HCT116 (cell line): ENCODE measurements at regions not wholly inside any gene's neighbourhood (a gene's known extent, or its start where the extent isn't known, plus 50 kb on each side); places are given as distances from the start of the nearest gene placed in this dataset.
"Not testable (repeated sequence)": the region's sequence is repeated elsewhere in the genome, so short reads cannot be mapped to it uniquely, and the experiment has no call there.

Experiments used
- ATAC-seq: fragments of 200-7000 bp; cut with Tn5 transposase; 2 replicates; pipeline ENCODE4 v1.9.1; 2020; ENCODE audit warnings: mild to moderate bottlenecking, moderate library complexity
- BruUV-seq: library from RNA; stranded (reverse); fragments of 400-500 nt; replicated peaks from 2 replicates; lab custom pipeline; 2021; lab: Mats Ljungman, UMichigan
- CTCF ChIA-PET: fragments of 300-600 bp; sonication (Branson Sonifier 250); formaldehyde crosslinking; loops from one replicate; lab custom pipeline; 2021; ENCODE audit warnings: antibody characterized with exemption; lab: Charles Lee
- POLR2A ChIA-PET: fragments of 300-600, 350-600 bp; sonication (Branson Sonifier 250); formaldehyde crosslinking; loops from one replicate; lab custom pipeline; 2021; ENCODE audit warnings: antibody characterized with exemption; lab: Charles Lee
- RAD21 ChIA-PET, 2 experiments: fragments of 300-600 bp; sonication (Branson Sonifier 250); formaldehyde crosslinking; loops; one replicate each; lab custom pipeline; 2023; ENCODE audit warnings: low total read pairs in 2 of 2; ENCODE audit not compliant: uncharacterized antibody in 2 of 2, unreplicated experiment in 2 of 2, low non-redundant PET in 1 of 2; lab: Charles Lee
- DNase-seq: peaks from one replicate; pipeline ENCODE4 v3.0.0-alpha.2; 2010; ENCODE audit warnings: low read depth, low spot score
- H2AFZ ChIP-seq: fragments of 200-600 bp; shearing (Covaris generic), sonication (generic); 2 replicates; pipeline ENCODE4 v1.6.1; 2017; ENCODE audit warnings: low read depth, mixed run types, mixed read lengths, antibody characterized with exemption, low read length; ENCODE audit not compliant: poor library complexity, severe bottlenecking
- H3K27ac ChIP-seq: 2 replicates; pipeline ENCODE4 v1.5.1; 2012; ENCODE audit warnings: low read depth, low read length
- H3K27me3 ChIP-seq: fragments of 200-600 bp; sonication (generic); 2 replicates; pipeline ENCODE4 v1.6.1; 2016; ENCODE audit warnings: mixed run types, low read length, mixed read lengths; ENCODE audit not compliant: insufficient read depth
- H3K36me3 ChIP-seq, 2 experiments: fragments of 200-500 bp in 1 of 2; fragments of 200-600 bp in 1 of 2; sonication (Bioruptor generic) in 1 of 2; sonication (generic) in 1 of 2; 2 replicates each; pipeline versions ENCODE4 v1.5.1 to v1.6.1; 2014 to 2016; ENCODE audit warnings: low read length in 2 of 2, inconsistent platforms in 1 of 2, mixed read lengths in 1 of 2, mixed run types in 1 of 2; ENCODE audit not compliant: insufficient read depth in 2 of 2, control insufficient read depth in 1 of 2
- H3K4me1 ChIP-seq, 2 experiments: fragments of 200-600 bp in 1 of 2; sonication (generic) in 1 of 2; 2 replicates each; pipeline versions ENCODE4 v1.5.1 to v1.6.1; 2012 to 2017; ENCODE audit warnings: low read length in 2 of 2, inconsistent platforms in 1 of 2, mild to moderate bottlenecking in 1 of 2, mixed read lengths in 1 of 2, mixed run types in 1 of 2, moderate library complexity in 1 of 2; ENCODE audit not compliant: insufficient read depth in 2 of 2, control insufficient read depth in 1 of 2
- H3K4me2 ChIP-seq: fragments of 200-600 bp; sonication (generic); 2 replicates; pipeline ENCODE4 v1.6.1; 2017; ENCODE audit warnings: mixed run types, low read length, mixed read lengths
- H3K4me3 ChIP-seq, 2 experiments: fragments of 200-600 bp in 1 of 2; sonication (generic) in 1 of 2; replicated peaks in 1 of 2; 2 replicates each; pipeline ENCODE4 v1.5.1; 2011 to 2016; ENCODE audit warnings: low read length in 2 of 2, control low read depth in 1 of 2, low read depth in 1 of 2, mild to moderate bottlenecking in 1 of 2, mixed read lengths in 1 of 2, mixed run types in 1 of 2
- H3K79me2 ChIP-seq: fragments of 200-600 bp; sonication (generic); 2 replicates; pipeline ENCODE4 v1.6.1; 2017; ENCODE audit warnings: mild to moderate bottlenecking, mixed run types, low read length, moderate library complexity, mixed read lengths; ENCODE audit not compliant: insufficient read depth
- H3K9ac ChIP-seq: fragments of 200-600 bp; sonication (generic); 2 replicates; pipeline ENCODE4 v1.6.1; 2016; ENCODE audit warnings: low read length, mixed read lengths
- H3K9me2 ChIP-seq: fragments of 200-600 bp; sonication (generic), shearing (Covaris generic); 2 replicates; pipeline ENCODE4 v1.6.1; 2017; ENCODE audit warnings: mixed run types, mild to moderate bottlenecking, moderate library complexity; ENCODE audit not compliant: insufficient read depth
- H3K9me3 ChIP-seq, 2 experiments: fragments of 200-500 bp in 1 of 2; fragments of 200-600 bp in 1 of 2; sonication (Bioruptor generic) in 1 of 2; sonication (generic) in 1 of 2; 2 replicates each; pipeline ENCODE4 v1.6.1; 2014 to 2017; ENCODE audit warnings: low read length in 2 of 2, mixed read lengths in 2 of 2, inconsistent platforms in 1 of 2, low read depth in 1 of 2, mild to moderate bottlenecking in 1 of 2, mixed run types in 1 of 2, moderate library complexity in 1 of 2; ENCODE audit not compliant: control insufficient read depth in 1 of 2, insufficient read depth in 1 of 2
- H4K20me1 ChIP-seq: fragments of 200-600 bp; sonication (generic), shearing (Covaris generic); 2 replicates; pipeline ENCODE4 v1.6.1; 2017; ENCODE audit warnings: mixed run types, mild to moderate bottlenecking, moderate library complexity; ENCODE audit not compliant: insufficient read depth
- CBX3 ChIP-seq: IDR thresholded peaks from 2 replicates; pipeline ENCODE4 v1.6.1; 2012; ENCODE audit warnings: low read depth
- EGR1 ChIP-seq: IDR thresholded peaks from 2 replicates; pipeline ENCODE4 v1.6.1; 2012; ENCODE audit warnings: low read depth
- ELF1 ChIP-seq: IDR thresholded peaks from 2 replicates; pipeline ENCODE4 v1.6.1; 2012; ENCODE audit warnings: low read depth, borderline replicate concordance
- FOSL1 ChIP-seq: IDR thresholded peaks from 2 replicates; pipeline ENCODE4 v1.6.1; 2012; ENCODE audit warnings: low read depth
- JUND ChIP-seq: IDR thresholded peaks from 2 replicates; pipeline ENCODE4 v1.6.1; 2012
- MAX ChIP-seq: IDR thresholded peaks from 2 replicates; pipeline ENCODE4 v1.6.1; 2012
- POLR2A ChIP-seq: IDR thresholded peaks from 2 replicates; pipeline ENCODE4 v1.7.0; 2011; ENCODE audit warnings: borderline replicate concordance; ENCODE audit not compliant: insufficient read depth, insufficient read length; ENCODE audit errors: extremely low read depth
- REST ChIP-seq: IDR thresholded peaks from 2 replicates; pipeline ENCODE4 v1.6.1; 2012; ENCODE audit warnings: low read depth
- SIN3A ChIP-seq: IDR thresholded peaks from 2 replicates; pipeline ENCODE4 v1.6.1; 2012; ENCODE audit warnings: low read depth
- SP1 ChIP-seq: IDR thresholded peaks from 2 replicates; pipeline ENCODE4 v1.6.1; 2012; ENCODE audit warnings: low read depth
- YY1 ChIP-seq: IDR thresholded peaks from 2 replicates; pipeline ENCODE4 v1.6.1; 2011; ENCODE audit warnings: low read length, low read depth, moderate library complexity, mild to moderate bottlenecking; ENCODE audit not compliant: insufficient replicate concordance; ENCODE audit errors: extremely low read depth
- ZFX ChIP-seq: fragments of 450-650 bp; IDR thresholded peaks from 2 replicates; pipeline ENCODE4 v1.6.1; 2017
- ZNF274 ChIP-seq: fragments of 200-500 bp; sonication (Bioruptor generic); IDR thresholded peaks from 2 replicates; pipeline ENCODE4 v1.6.1; 2014; ENCODE audit warnings: mild to moderate bottlenecking, low read depth, low read length, inconsistent platforms
- intact Hi-C: fragments of 100-400 bp; cut with micrococcal nuclease; formaldehyde crosslinking; loops from 2 replicates; pipeline ENCODE4 v1.10.0; 2022
- TF ChIP-seq, protein P1 (sequence below): IDR thresholded peaks from 2 replicates; pipeline ENCODE4 v1.6.1; 2011; ENCODE audit warnings: mild to moderate bottlenecking, low read length, moderate library complexity; ENCODE audit not compliant: insufficient replicate concordance; ENCODE audit errors: extremely low read depth
- TF ChIP-seq, protein P2 (sequence below): IDR thresholded peaks from 2 replicates; pipeline ENCODE4 v1.6.1; 2012

DNA sequence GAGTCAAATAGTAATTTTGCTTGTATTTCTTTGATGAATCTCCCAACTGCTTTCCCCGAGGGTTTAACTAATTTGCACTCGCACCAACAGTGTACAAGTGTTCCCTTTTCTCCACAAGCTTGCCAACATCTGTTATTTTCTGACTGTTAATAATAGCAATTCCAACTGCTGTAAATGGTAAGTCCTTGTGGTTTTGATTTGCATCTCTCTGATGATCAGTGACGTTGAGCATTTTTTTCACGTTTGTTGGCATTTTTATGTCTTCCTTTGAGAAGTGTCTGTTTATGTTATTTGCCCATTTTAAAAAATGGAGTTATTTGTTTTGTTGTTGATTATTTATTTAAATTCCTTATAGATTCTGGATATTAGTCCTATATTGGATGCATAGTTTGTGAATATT, 399.8 kb upstream of the MAN1A1 start:
- TF ChIP-seq FOSL1 (no peak), ZFX (no peak), YY1 (no peak), ELF1 (no peak), MAX (no peak), EGR1 (no peak), CBX3 (no peak), JUND (no peak), REST (no peak), POLR2A (no peak), ZNF274 (no peak), SP1 (no peak), SIN3A (no peak)
- TF ChIP-seq, protein P1, sequence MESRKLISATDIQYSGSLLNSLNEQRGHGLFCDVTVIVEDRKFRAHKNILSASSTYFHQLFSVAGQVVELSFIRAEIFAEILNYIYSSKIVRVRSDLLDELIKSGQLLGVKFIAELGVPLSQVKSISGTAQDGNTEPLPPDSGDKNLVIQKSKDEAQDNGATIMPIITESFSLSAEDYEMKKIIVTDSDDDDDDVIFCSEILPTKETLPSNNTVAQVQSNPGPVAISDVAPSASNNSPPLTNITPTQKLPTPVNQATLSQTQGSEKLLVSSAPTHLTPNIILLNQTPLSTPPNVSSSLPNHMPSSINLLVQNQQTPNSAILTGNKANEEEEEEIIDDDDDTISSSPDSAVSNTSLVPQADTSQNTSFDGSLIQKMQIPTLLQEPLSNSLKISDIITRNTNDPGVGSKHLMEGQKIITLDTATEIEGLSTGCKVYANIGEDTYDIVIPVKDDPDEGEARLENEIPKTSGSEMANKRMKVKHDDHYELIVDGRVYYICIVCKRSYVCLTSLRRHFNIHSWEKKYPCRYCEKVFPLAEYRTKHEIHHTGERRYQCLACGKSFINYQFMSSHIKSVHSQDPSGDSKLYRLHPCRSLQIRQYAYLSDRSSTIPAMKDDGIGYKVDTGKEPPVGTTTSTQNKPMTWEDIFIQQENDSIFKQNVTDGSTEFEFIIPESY = no peak
- TF ChIP-seq, protein P2, sequence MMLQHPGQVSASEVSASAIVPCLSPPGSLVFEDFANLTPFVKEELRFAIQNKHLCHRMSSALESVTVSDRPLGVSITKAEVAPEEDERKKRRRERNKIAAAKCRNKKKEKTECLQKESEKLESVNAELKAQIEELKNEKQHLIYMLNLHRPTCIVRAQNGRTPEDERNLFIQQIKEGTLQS = no peak
- H3K4me3 ChIP-seq = no peak overlapping the region
- H4K20me1 ChIP-seq = no peaks in the 10 kb centered on the region
- ChIA-PET RAD21 (no interaction called here), POLR2A (no interaction called here), CTCF (no interaction called here)
- H2AFZ ChIP-seq = no peak overlapping the region
- ATAC-seq (no peak), DNase-seq (no peak)
- no peaks in the 10 kb centered on the region for H3K79me2 ChIP-seq
- no peaks in the 10 kb centered on the region for H3K36me3 ChIP-seq
- H3K9ac ChIP-seq = no peak overlapping the region
- no peak overlapping the region for H3K4me2 ChIP-seq
- intact Hi-C loops = no loop called here
- no peaks in the 10 kb centered on the region for H3K4me1 ChIP-seq
- BruUV-seq = no TSS peak
- H3K27me3 ChIP-seq = no peaks in the 10 kb centered on the region
- H3K9me2 ChIP-seq = no peaks in the 10 kb centered on the region
- no peaks in the 10 kb centered on the region for H3K9me3 ChIP-seq
- no peak overlapping the region for H3K27ac ChIP-seq

DNA sequence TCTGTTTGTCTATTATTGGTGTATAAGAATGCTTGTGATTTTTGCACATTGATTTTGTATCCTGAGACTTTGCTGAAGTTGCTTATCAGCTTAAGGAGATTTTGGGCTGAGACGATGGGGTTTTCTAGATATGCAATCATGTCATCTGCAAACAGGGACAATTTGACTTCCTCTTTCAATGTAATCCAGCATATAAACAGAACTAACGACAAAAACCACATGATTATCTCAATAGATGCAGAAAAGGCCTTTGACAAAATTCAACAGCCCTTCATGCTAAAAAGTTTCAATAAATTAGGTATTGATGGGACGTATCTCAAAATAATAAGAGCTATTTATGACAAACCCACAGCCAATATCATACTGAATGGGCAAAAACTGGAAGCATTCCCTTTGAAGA, 399.0 kb upstream of the MAN1A1 start:
- ATAC-seq, H3K4me2 ChIP-seq, H3K4me3 ChIP-seq, H3K27ac ChIP-seq, H4K20me1 ChIP-seq, POLR2A ChIA-PET, H3K36me3 ChIP-seq, RAD21 ChIA-PET, DNase-seq, H3K4me1 ChIP-seq, H3K9ac ChIP-seq, H3K27me3 ChIP-seq, H2AFZ ChIP-seq, H3K9me2 ChIP-seq, BruUV-seq, H3K9me3 ChIP-seq, H3K79me2 ChIP-seq, CTCF ChIA-PET, intact Hi-C loops: not testable (repeated sequence)
